ENCODE measurements at regions not wholly inside any gene's neighbourhood (a gene's known extent, or its start where the extent isn't known, plus 50 kb on each side); places are given as distances from the start of the nearest gene placed in this dataset.

DNA sequence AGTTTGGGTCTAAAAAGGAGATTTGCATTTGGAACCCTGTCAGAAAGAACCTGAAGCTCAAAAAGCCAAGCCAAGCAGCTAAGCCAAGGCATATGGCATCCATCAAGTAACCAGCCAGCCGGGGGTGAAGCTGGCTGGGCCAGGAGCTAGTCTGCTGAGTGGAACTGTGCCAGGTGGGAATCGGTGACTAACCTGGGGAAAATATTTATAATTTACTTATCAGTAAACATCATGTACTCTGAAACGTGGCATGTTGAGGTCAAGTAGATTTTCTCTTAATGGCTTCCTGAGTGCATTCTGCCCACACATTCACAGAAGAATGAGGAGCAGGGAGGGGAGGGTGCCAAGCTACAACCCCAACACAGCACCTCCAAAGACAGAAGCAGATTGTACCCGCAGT lies 70.5 kb upstream of the SESN3 start:
- H3K27me3 Mint-ChIP-seq: no peaks in the 10 kb centered on the region
- H3K27ac Mint-ChIP-seq: no peak overlapping the region
- ChIA-PET POLR2A (interaction anchor here (0.7 kb wide), 1 partner anchor 93 kb away, joined by 3 read pairs; no protein-coding TSS in a partner anchor), CTCF (no interaction called here)
- Histone ChIP-seq H3K27me3 (replicated peaks in 1 of 4; ENCODE audit: control extremely low read depth in 1 of 4, control insufficient read depth in 3 of 4, insufficient read depth in 4 of 4, low read length in 3 of 4) (no peaks in the 10 kb centered on the region), H3K79me2 (ENCODE audit: control insufficient read depth, insufficient read depth, low read length) (no peaks in the 10 kb centered on the region), H2AFZ (ENCODE audit: insufficient read depth, low read depth, low read length, poor library complexity, severe bottlenecking) (no peak overlapping the region), H3K9ac (ENCODE audit: low read length) (no peak overlapping the region), H3K27ac (ENCODE audit: low read length in 2 of 2) (no peak overlapping the region), H3K4me1 (ENCODE audit: control insufficient read depth in 2 of 2, insufficient read depth in 2 of 2, low read length in 2 of 2) (peaks cover 21 to 22% of the 10 kb centered on the region in 2 donors), H4K20me1 (ENCODE audit: control insufficient read depth, insufficient read depth, low read length, poor library complexity, severe bottlenecking) (no peaks in the 10 kb centered on the region), H3K9me3 (ENCODE audit: control extremely low read depth in 1 of 3, control insufficient read depth in 2 of 3, insufficient read depth in 1 of 3, low read length in 2 of 3) (no peaks in the 10 kb centered on the region), H3K4me3 (ENCODE audit: control extremely low read depth in 1 of 5, extremely low read depth in 1 of 5, insufficient read depth in 1 of 5, low read depth in 2 of 5, low read length in 4 of 5) (no peak overlapping the region), H3K36me3 (replicated peaks in 1 of 2; ENCODE audit: control extremely low read depth in 1 of 2, control insufficient read depth in 1 of 2, extremely low read depth in 1 of 2, insufficient read depth in 2 of 2, low read length in 1 of 2) (no peaks in the 10 kb centered on the region), H3K4me2 (replicated peaks; ENCODE audit: low read depth, low read length, poor library complexity, severe bottlenecking) (no peak overlapping the region)
- no peaks in the 10 kb centered on the region for H3K9me3 Mint-ChIP-seq (ENCODE audit: insufficient read depth)
- H3K4me1 Mint-ChIP-seq: peaks cover 29% of the 10 kb centered on the region
- no CpG with 5 or more reads among the region's 4 CpGs for WGBS (ENCODE audit: insufficient coverage)
- DNase-seq (no peak), ATAC-seq (ENCODE audit: low read depth) (no peak)
- intact Hi-C loops (cut with micrococcal nuclease): no loop called here
- H3K4me3 Mint-ChIP-seq: no peak overlapping the region
- TF ChIP-seq EZH2 (IDR thresholded peaks at IDR 0.05; ENCODE audit: borderline replicate concordance, insufficient read depth, low read depth, low read length, poor library complexity, severe bottlenecking): no peak
- TF ChIP-seq, protein P1, sequence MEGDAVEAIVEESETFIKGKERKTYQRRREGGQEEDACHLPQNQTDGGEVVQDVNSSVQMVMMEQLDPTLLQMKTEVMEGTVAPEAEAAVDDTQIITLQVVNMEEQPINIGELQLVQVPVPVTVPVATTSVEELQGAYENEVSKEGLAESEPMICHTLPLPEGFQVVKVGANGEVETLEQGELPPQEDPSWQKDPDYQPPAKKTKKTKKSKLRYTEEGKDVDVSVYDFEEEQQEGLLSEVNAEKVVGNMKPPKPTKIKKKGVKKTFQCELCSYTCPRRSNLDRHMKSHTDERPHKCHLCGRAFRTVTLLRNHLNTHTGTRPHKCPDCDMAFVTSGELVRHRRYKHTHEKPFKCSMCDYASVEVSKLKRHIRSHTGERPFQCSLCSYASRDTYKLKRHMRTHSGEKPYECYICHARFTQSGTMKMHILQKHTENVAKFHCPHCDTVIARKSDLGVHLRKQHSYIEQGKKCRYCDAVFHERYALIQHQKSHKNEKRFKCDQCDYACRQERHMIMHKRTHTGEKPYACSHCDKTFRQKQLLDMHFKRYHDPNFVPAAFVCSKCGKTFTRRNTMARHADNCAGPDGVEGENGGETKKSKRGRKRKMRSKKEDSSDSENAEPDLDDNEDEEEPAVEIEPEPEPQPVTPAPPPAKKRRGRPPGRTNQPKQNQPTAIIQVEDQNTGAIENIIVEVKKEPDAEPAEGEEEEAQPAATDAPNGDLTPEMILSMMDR (IDR thresholded peaks at IDR 0.05): no peak

- ChIA-PET CTCF (interaction anchor here (0.8 to 1.9 kb wide), 3 partner anchors 45 to 406 kb away, joined by 3 to 7 read pairs (median 7); no protein-coding TSS in a partner anchor), POLR2A (interaction anchor here (0.5 kb wide), 1 partner anchor 98 kb away, joined by 4 read pairs; no protein-coding TSS in a partner anchor)
- H3K27ac Mint-ChIP-seq: peak overlapping the region; percentile 8
- no peak overlapping the region for H3K27ac ChIP-seq (ENCODE audit: low read length in 2 of 2)
- no peak overlapping the region for H3K4me2 ChIP-seq (replicated peaks; ENCODE audit: low read depth, low read length, poor library complexity, severe bottlenecking)
- H3K4me3 Mint-ChIP-seq: no peak overlapping the region
- H3K79me2 ChIP-seq (ENCODE audit: control insufficient read depth, insufficient read depth, low read length): no peaks in the 10 kb centered on the region
- no peak overlapping the region for H3K4me3 ChIP-seq (ENCODE audit: control extremely low read depth in 1 of 5, extremely low read depth in 1 of 5, insufficient read depth in 1 of 5, low read depth in 2 of 5, low read length in 4 of 5)
- no peak overlapping the region for H3K9ac ChIP-seq (ENCODE audit: low read length)
- H3K36me3 ChIP-seq (replicated peaks in 1 of 2; ENCODE audit: control extremely low read depth in 1 of 2, control insufficient read depth in 1 of 2, extremely low read depth in 1 of 2, insufficient read depth in 2 of 2, low read length in 1 of 2): no peaks in the 10 kb centered on the region
- intact Hi-C loops (cut with micrococcal nuclease): no loop called here
- no peaks in the 10 kb centered on the region for H4K20me1 ChIP-seq (ENCODE audit: control insufficient read depth, insufficient read depth, low read length, poor library complexity, severe bottlenecking)
- no peaks in the 10 kb centered on the region for H3K9me3 ChIP-seq (ENCODE audit: control extremely low read depth in 1 of 3, control insufficient read depth in 2 of 3, insufficient read depth in 1 of 3, low read length in 2 of 3)
- TF ChIP-seq, protein P1 (IDR thresholded peaks at IDR 0.05): no peak
- no peak for TF ChIP-seq EZH2 (IDR thresholded peaks at IDR 0.05; ENCODE audit: borderline replicate concordance, insufficient read depth, low read depth, low read length, poor library complexity, severe bottlenecking)
- H3K4me1 Mint-ChIP-seq: peaks cover 46% of the 10 kb centered on the region
- DNase-seq (no peak), ATAC-seq (ENCODE audit: low read depth) (no peak)
- no peaks in the 10 kb centered on the region for H3K27me3 ChIP-seq (replicated peaks in 1 of 4; ENCODE audit: control extremely low read depth in 1 of 4, control insufficient read depth in 3 of 4, insufficient read depth in 4 of 4, low read length in 3 of 4)
- no peaks in the 10 kb centered on the region for H3K9me3 Mint-ChIP-seq (ENCODE audit: insufficient read depth)
- no peak overlapping the region for H2AFZ ChIP-seq (ENCODE audit: insufficient read depth, low read depth, low read length, poor library complexity, severe bottlenecking)
- WGBS (ENCODE audit: insufficient coverage): 97% methylated on average over 8 of the region's 9 CpGs
- peaks cover 43 to 44% of the 10 kb centered on the region in 2 donors for H3K4me1 ChIP-seq (ENCODE audit: control insufficient read depth in 2 of 2, insufficient read depth in 2 of 2, low read length in 2 of 2)
- H3K27me3 Mint-ChIP-seq: no peaks in the 10 kb centered on the region
Measured at GRCh38 chr11:95299078-95299679, 68.2 kb upstream of the SESN3 start.

Data from B cell (primary cell).